ENCODE measurements at regions not wholly inside any gene's neighbourhood (a gene's known extent, or its start where the extent isn't known, plus 50 kb on each side); places are given as distances from the start of the nearest gene placed in this dataset.
"Not testable (repeated sequence)": the region's sequence is repeated elsewhere in the genome, so short reads cannot be mapped to it uniquely, and the experiment has no call there.

- DNase-seq = no peak
Observed at GRCh38 chr6:155883741-155884140, 428.1 kb upstream of the NOX3 start.

- DNase-seq = no peak
Observed at GRCh38 chr6:155883334-155883731, 427.7 kb upstream of the NOX3 start.

- no peak for DNase-seq
Observed at GRCh38 chr6:155882527-155883333, 427.1 kb upstream of the NOX3 start.

GRCh38 chr6:155881826-155882526 lies 426.3 kb upstream of the NOX3 start:
- no peak for DNase-seq

- DNase-seq = no peak
Observed at GRCh38 chr6:155880900-155881299, 425.3 kb upstream of the NOX3 start.

- DNase-seq = no peak
Observed at GRCh38 chr6:155872961-155873360, 417.3 kb upstream of the NOX3 start.

- no peak for DNase-seq
Observed at GRCh38 chr6:155867682-155868081, 412.0 kb upstream of the NOX3 start.

GRCh38 chr6:155866676-155867390 lies 411.2 kb upstream of the NOX3 start:
- not testable (repeated sequence) for DNase-seq

- DNase-seq = no peak
Observed at GRCh38 chr6:155861821-155862220, 406.2 kb upstream of the NOX3 start.

- DNase-seq = not testable (repeated sequence)
Observed at GRCh38 chr6:155858906-155859305, 403.3 kb upstream of the NOX3 start.

- DNase-seq = no peak
Observed at GRCh38 chr6:155854787-155855186, 399.1 kb upstream of the NOX3 start.

GRCh38 chr6:155853011-155853410 lies 397.4 kb upstream of the NOX3 start:
- no peak for DNase-seq

GRCh38 chr6:155850408-155850841 lies 394.8 kb upstream of the NOX3 start:
- no peak for DNase-seq

GRCh38 chr6:155847711-155848110 lies 392.1 kb upstream of the NOX3 start:
- no peak for DNase-seq

GRCh38 chr6:155837474-155837873 lies 381.8 kb upstream of the NOX3 start:
- no peak for DNase-seq

GRCh38 chr6:155832596-155832995 lies 377.0 kb upstream of the NOX3 start:
- DNase-seq = no peak

GRCh38 chr6:155830531-155830930 lies 374.9 kb upstream of the NOX3 start:
- no peak for DNase-seq

GRCh38 chr6:155829646-155830045 lies 374.0 kb upstream of the NOX3 start:
- DNase-seq = no peak

GRCh38 chr6:155828989-155829388 lies 373.4 kb upstream of the NOX3 start:
- DNase-seq = no peak

- no peak for DNase-seq
Observed at GRCh38 chr6:155818698-155819097, 363.1 kb upstream of the NOX3 start.

- DNase-seq = no peak
Observed at GRCh38 chr6:155813548-155813947, 357.9 kb upstream of the NOX3 start.

- DNase-seq = no peak
Observed at GRCh38 chr6:155807243-155807642, 351.6 kb upstream of the NOX3 start.

- DNase-seq = no peak
Observed at GRCh38 chr6:155801046-155801445, 345.4 kb upstream of the NOX3 start.

- DNase-seq = not testable (repeated sequence)
Observed at GRCh38 chr6:155798876-155799275, 343.2 kb upstream of the NOX3 start.

All from activated CD4-positive, alpha-beta T cell treated with anti-CD3 and anti-CD28 coated beads for 1 hour (primary cell).